NOMO-1 treated with dmso at 0.1 percent for 144 hours (cell line): ENCODE measurements at regions not wholly inside any gene's neighbourhood (a gene's known extent, or its start where the extent isn't known, plus 50 kb on each side); places are given as distances from the start of the nearest gene placed in this dataset.

ENCODE experiments used
- DNase-seq: peaks from one replicate; lab custom pipeline; 2025; ENCODE audit not compliant: unreplicated experiment; lab: John Stamatoyannopoulos, UW

- DNase-seq: no peak
These were observed 55.8 kb upstream of the CDH6 start for GRCh38 chr5:31137676-31138075.

DNA sequence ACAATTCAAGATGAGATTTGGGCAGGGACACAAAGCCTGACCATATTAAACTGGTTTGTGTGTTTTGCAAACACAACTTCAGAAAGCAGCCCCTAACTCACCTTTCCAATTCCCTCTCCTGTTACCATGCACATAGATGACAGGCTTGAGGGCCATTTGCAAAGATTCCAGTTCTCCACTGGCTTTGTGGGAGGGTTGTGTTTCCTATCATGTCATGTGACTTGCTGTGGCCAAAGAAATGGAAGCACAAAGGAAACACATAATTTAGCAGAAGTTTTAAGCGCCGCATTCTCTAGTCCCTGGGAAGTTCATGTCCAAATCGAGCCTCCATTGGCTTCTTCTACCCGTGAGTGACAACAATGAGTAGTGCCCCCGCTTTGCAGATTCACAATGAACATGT is 57.9 kb upstream of the CDH6 start:
- DNase-seq: no peak

DNA sequence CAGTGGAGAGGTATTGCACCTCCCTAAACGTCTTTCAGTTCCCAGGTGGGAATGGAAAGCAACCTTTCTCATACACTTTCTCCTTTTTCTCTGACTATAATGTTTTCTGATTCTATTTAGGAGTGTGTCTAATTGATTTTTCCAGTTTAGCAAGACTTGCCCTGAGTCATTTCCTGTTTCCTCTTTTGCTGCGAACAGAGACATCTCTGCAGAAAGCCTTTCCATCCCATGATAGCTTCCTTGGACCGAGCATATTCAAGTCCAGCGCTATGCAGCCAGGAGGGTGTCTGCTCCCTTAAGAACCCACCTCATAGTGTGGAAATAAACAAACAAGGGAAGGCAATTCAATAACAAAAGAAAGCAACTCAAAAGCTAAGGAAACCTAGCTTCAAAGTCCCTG is 60.0 kb upstream of the CDH6 start:
- DNase-seq: peak; percentile 35

GRCh38 chr5:31131381-31131891 is 62.0 kb upstream of the CDH6 start:
- DNase-seq: no peak

GRCh38 chr5:31130676-31131075 is 62.8 kb upstream of the CDH6 start:
- no peak for DNase-seq

GRCh38 chr5:31124651-31125305 is 68.7 kb upstream of the CDH6 start:
- DNase-seq: no peak

DNA sequence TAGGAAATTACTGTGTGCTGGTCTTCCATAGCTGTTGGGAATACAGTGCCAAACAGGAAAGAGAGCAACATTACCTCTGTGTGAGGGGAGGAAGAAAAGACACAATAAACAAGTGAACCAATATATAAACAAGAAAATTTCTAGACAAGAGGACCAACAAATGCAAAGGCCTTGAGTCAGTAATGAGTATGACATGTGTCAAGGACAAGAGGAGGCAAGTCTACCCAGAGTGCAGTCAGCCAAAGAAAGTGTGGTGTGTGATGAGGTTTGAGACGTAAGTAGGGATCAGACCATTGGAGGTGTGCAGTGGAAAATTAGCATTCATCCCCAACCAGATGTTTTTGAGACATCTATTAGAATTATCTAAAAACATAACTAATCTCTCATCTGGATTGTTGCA is 69.5 kb upstream of the CDH6 start:
- no peak for DNase-seq

GRCh38 chr5:31122998-31123951 is 70.2 kb upstream of the CDH6 start:
- DNase-seq: no peak

DNA sequence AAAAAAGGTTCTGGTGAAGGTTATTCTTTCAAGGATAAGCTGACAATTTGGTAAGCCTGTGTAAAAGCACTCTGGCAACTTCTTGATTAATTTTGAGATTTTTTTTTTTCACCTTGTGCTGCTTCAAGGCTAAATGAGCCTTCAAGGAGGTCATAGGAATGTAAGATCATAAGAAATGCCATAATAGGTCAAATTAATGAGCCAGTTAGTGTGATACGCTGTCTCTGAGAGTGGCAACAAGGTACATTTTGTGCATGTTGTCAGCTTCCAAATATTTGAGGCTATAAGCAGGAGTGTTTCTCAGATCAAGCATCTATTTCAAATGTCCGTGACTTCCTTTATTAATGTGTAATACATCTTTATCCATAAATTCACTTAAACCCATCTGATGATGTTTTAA is 72.3 kb upstream of the CDH6 start:
- no peak for DNase-seq

DNA sequence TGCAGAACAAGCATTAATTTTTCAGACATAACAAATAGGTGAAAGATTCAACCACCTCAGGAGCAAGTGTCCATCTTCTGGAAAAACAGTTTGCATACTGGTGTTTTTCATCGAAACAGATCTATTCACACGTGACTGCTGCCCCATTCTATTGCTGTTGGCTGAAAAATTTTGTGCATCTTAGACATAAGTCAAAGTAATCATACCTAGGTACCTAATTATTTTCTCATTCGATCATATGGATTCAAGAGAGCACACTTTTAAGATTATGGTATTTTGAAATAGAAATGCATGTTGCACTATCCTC is 72.9 kb upstream of the CDH6 start:
- DNase-seq: no peak

GRCh38 chr5:31119938-31120641 is 73.4 kb upstream of the CDH6 start:
- peak; percentile 24 for DNase-seq

DNA sequence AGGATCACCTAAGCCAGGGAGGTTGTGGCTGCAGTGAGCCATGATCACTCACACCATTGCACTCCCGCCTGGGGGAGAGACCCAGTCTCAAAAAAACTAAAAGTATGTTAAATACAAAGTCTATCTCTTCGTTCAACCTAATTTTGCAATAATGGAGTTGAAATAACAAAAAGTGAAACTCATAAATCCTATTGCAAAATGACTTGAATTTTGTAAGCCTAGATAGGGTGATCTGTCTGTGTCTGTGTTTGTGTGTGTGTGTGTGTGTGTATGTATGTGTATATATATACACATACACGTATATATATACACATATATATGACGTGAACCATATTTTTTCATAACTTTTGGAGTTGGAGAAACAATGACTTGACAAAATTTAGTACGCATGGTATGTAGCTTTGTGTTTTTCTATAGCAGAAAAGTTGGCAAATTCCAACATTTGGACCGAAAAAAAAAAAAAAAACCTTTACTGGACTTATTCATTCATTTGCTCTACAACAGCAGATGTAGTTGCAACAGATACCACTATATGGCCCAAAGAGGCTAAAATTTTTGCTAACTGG is 76.9 kb upstream of the CDH6 start:
- no peak for DNase-seq

- DNase-seq: no peak
These were observed 78.7 kb upstream of the CDH6 start for GRCh38 chr5:31114817-31115216.

DNA sequence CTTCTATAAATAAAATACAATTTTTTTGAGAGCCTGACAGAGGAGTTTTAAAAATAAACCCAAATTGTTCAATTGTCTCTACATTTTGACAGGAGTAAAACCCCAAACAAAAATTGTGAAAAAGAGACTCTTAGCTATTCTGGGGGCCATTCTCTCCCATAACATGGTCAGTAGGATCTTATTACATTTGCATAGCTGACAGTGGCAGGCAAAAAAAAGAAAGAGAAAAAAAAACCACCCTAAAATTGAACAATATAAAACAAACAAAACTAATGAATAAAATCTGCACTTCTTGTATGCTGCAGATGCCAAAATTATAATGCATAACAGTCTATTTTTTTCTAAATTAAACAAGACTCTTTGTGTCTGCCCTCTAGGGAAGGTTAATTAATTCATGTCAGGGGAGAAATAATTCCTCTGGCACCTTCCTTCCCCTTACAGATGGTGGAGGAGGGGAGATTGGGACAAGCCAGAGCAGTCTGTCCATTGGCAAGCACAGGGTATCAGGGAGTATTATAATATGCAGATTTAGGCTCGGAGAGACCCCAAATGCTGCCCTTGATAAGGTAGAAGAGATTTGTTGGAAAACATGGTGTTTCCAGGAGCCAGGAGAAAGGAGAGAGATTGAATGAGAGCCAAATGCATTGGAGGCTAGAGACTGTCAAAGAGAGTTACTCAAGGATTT is 79.7 kb upstream of the CDH6 start:
- no peak for DNase-seq

DNA sequence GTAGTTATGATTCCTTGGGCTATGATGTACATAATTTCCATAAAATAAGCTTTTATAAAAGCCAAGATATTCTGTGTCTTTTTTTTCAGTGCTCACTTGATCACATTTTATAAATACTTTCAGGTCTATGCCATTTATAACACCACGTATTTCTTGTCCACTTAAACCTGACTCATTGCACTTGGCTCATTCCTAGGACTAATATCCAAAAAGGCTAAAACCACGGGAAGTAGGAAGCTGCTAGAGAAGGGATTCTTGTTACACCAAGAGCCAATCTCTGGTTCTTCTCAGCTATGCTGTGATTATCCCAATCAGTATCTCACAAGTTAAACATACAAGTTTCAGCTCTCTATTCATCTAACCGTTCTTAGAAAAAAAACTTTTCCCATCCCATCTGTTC is 80.4 kb upstream of the CDH6 start:
- DNase-seq: no peak

DNA sequence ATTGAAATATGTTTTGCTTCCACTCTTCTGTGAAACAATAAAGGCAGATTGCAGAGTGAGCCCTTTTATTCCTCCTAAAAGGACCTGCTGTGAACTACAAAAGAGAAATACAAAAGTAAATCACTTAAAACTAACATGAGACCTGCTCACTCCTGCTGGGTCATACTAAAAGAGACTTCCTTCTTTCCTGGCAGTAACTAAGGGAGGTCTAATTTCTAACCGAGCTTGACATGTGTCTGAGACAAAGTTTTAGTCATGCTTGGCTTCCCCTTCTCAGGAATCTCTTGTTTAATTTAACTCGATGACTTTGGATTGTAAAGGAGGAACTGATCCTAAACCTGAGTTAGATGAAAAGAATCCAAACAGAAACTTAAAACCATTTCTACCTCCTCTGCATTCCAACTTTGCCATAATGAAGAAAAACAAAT is 86.4 kb upstream of the CDH6 start:
- DNase-seq: no peak

- DNase-seq: no peak
These were observed 86.8 kb upstream of the CDH6 start for GRCh38 chr5:31106691-31107090.

DNA sequence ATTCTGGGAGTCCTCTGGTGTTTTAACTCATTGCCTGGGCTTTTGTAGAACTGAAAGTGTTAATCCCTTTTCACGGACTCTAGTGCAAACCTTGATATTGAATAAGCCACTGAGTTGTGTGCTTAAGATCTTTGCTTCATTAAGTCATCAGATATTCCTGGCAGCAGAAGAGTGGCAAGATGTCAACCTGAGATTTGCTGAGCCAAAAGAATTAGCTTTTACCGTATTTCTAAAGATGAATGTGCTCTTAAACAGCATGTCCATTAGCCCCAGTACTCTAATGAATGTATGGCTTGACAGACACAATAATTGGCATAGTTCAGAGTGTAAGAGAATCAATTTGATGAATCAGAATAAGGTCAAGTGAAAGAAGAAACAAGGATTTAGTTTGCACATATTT is 87.2 kb upstream of the CDH6 start:
- no peak for DNase-seq

DNA sequence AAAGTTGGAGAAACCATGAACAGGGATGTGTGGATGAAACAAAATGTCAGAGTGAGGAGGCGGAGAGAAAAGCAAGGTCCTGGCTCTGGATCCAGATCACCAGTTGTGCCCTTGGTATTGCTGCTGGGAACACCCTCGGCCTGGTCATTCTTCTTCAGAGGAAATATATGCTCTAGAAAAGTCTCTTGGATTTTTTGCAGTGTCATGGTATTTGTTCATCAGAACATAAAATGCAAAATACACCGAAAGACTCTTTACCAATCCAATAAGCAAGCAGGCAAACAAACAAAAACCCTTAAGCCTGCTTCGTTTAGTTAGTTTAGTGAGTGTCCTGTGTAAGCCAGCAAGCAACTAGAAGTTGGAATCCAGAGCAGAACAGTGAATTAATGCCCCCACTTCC is 88.7 kb upstream of the CDH6 start:
- no peak for DNase-seq

DNA sequence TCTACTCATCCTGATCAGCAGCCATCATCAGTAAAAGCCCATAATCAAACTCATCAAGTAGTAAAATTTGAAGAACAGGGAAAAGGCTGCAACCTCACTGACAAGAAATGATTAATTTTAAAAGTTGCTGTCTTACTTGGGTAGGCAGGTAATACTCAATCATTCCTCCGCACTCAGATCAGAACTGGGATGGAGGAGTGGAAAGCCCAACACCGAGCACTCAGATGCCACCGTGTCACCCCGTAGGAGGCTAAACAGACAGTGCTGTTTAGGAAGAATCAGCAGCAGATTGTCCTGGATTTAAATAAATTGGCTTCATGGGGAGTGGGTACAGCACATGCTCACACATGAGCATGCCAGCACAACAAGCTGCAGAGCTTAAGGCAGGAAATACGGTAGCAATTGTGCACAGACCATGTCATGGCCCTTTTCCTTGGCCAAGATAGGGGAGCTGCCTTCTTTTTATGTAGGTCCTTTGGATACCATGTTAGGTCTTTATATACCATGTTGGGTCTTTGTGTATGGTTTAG is 92.6 kb upstream of the CDH6 start:
- DNase-seq: no peak
